SK-N-SH treated with all-trans-retinoic acid at 6 μM for 48 hours (cell line): ENCODE measurements at regions not wholly inside any gene's neighbourhood (a gene's known extent, or its start where the extent isn't known, plus 50 kb on each side); places are given as distances from the start of the nearest gene placed in this dataset.

ENCODE experiments used
- ATAC-seq: fragments of 200-7000 bp; cut with Tn5 transposase; 3 replicates; pipeline ENCODE4 v1.9.1; 2020; ENCODE audit warnings: mild to moderate bottlenecking, moderate library complexity
- ARNTL ChIP-seq: fragments of 450-650 bp; formaldehyde crosslinking; IDR thresholded peaks from 2 replicates; pipeline ENCODE4 v1.5.0; 2020; ENCODE audit warnings: low read depth, mild to moderate bottlenecking, moderate library complexity, borderline replicate concordance
- CSDC2 ChIP-seq: fragments of 250-450 bp; sonication (Bioruptor Pico); IDR thresholded peaks from 2 replicates; pipeline ENCODE4 v1.5.0; 2020; ENCODE audit warnings: mild to moderate bottlenecking, moderate library complexity
- ESRRG ChIP-seq: fragments of 250-450 bp; sonication (Bioruptor Pico); IDR thresholded peaks from 2 replicates; pipeline ENCODE4 v1.6.1; 2021; ENCODE audit warnings: mild to moderate bottlenecking
- GLIS3 ChIP-seq: fragments of 250-450 bp; sonication (Bioruptor Pico); IDR thresholded peaks from 2 replicates; pipeline ENCODE4 v1.5.0; 2020; ENCODE audit warnings: mild to moderate bottlenecking, moderate library complexity
- ISL1 ChIP-seq: fragments of 250-450 bp; sonication (Bioruptor Pico); IDR thresholded peaks from 2 replicates; pipeline ENCODE4 v2.1.2; 2022; ENCODE audit warnings: mild to moderate bottlenecking, moderate library complexity
- OSR1 ChIP-seq: fragments of 250-450 bp; sonication (Bioruptor Pico); IDR thresholded peaks from 2 replicates; pipeline ENCODE4 v1.8.0; 2022; ENCODE audit warnings: moderate library complexity, mild to moderate bottlenecking, inconsistent platforms
- PPARA ChIP-seq: fragments of 250-450 bp; sonication (Bioruptor Pico); IDR thresholded peaks from 2 replicates; pipeline ENCODE4 v1.5.0; 2020; ENCODE audit warnings: mild to moderate bottlenecking, borderline replicate concordance
- RARB ChIP-seq: fragments of 250-450 bp; sonication (Bioruptor Pico); IDR thresholded peaks from 2 replicates; pipeline ENCODE4 v1.8.0; 2021; ENCODE audit warnings: mild to moderate bottlenecking, moderate library complexity
- SNAI2 ChIP-seq: fragments of 250-450 bp; sonication (Bioruptor Pico); IDR thresholded peaks from 2 replicates; pipeline ENCODE4 v1.5.0; 2020; ENCODE audit warnings: mild to moderate bottlenecking, moderate library complexity
- TCF4 ChIP-seq: fragments of 250-450 bp; sonication (Bioruptor Pico); IDR thresholded peaks from 2 replicates; pipeline ENCODE4 v1.8.0; 2021; ENCODE audit warnings: mild to moderate bottlenecking, moderate library complexity, borderline replicate concordance
- TOX ChIP-seq: fragments of 250-450 bp; sonication (Bioruptor Pico); IDR thresholded peaks from 2 replicates; pipeline ENCODE4 v1.8.0; 2021; ENCODE audit warnings: mild to moderate bottlenecking, moderate library complexity, borderline replicate concordance
- ZC3H10 ChIP-seq: fragments of 250-450 bp; sonication (Bioruptor Pico); IDR thresholded peaks from 2 replicates; pipeline ENCODE4 v1.5.1; 2021; ENCODE audit warnings: mild to moderate bottlenecking, moderate library complexity
- ZFP3 ChIP-seq: fragments of 250-450 bp; sonication (Bioruptor Pico); IDR thresholded peaks from 2 replicates; pipeline ENCODE4 v1.5.0; 2020; ENCODE audit warnings: mild to moderate bottlenecking, moderate library complexity
- ZFP30 ChIP-seq: fragments of 450-650 bp; formaldehyde crosslinking; IDR thresholded peaks from 2 replicates; pipeline ENCODE4 v1.5.0; 2022; ENCODE audit warnings: mild to moderate bottlenecking, moderate library complexity
- ZNF565 ChIP-seq: fragments of 450-650 bp; formaldehyde crosslinking; conservative IDR thresholded peaks from 2 replicates; pipeline ENCODE4 v1.5.0; 2020; ENCODE audit warnings: low read depth, mild to moderate bottlenecking, moderate library complexity
- ZNF70 ChIP-seq: fragments of 450-650 bp; formaldehyde crosslinking; IDR thresholded peaks from 2 replicates; pipeline ENCODE4 v1.5.0; 2020; ENCODE audit warnings: mild to moderate bottlenecking, moderate library complexity
- TF ChIP-seq, protein P1 (sequence below): fragments of 250-450 bp; sonication (Bioruptor Pico); IDR thresholded peaks from 2 replicates; pipeline ENCODE4 v1.8.0; 2020; ENCODE audit warnings: mild to moderate bottlenecking, moderate library complexity, borderline replicate concordance
- TF ChIP-seq, protein P2 (sequence below): fragments of 250-450 bp; sonication (Bioruptor Pico); IDR thresholded peaks from 2 replicates; pipeline ENCODE4 v1.5.0; 2020; ENCODE audit warnings: mild to moderate bottlenecking, moderate library complexity
- TF ChIP-seq, protein P3 (sequence below): fragments of 250-450 bp; sonication (Bioruptor Pico); IDR thresholded peaks from 2 replicates; pipeline ENCODE4 v1.8.0; 2021; ENCODE audit warnings: low read depth, mild to moderate bottlenecking, moderate library complexity, borderline replicate concordance
- TF ChIP-seq, protein P4 (sequence below): fragments of 250-450 bp; sonication (Bioruptor Pico); IDR thresholded peaks from 2 replicates; pipeline ENCODE4 v1.5.1; 2021; ENCODE audit warnings: mild to moderate bottlenecking, moderate library complexity
- TF ChIP-seq, protein P5 (sequence below): fragments of 250-450 bp; sonication (Bioruptor Pico); IDR thresholded peaks from 2 replicates; pipeline ENCODE4 v1.5.1; 2020; ENCODE audit warnings: low read depth, mild to moderate bottlenecking, moderate library complexity

DNA sequence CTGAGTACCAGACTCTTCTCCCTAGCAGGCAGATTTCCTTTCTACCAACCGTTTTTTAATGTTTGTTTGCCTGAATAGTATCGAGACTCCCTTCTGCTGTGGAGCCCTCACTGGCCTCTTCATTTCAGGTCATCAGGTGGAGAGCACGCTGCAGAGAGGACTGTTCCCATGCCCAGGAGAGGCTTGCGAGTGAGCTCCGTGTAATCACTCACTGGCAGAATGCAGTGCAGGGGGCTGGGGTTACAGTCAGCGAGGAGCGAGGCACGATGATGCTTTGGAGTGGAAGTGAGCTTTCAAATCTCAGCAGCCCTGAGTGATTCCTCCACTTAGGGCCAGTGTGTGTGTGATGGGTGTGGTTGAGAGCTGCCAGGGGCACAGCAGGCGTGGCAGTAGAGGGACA is 385.2 kb downstream of the SHQ1 start:
- ATAC-seq = no peak
- no peak for TF ChIP-seq ZFP30 (CRISPR knock-in tag)
- no peak for TF ChIP-seq SNAI2 (CRISPR knock-in tag)
- no peak for TF ChIP-seq PPARA (CRISPR knock-in tag)
- TF ChIP-seq GLIS3 (CRISPR knock-in tag) = no peak
- TF ChIP-seq CSDC2 (CRISPR knock-in tag) = no peak
- no peak for TF ChIP-seq ARNTL
- no peak for TF ChIP-seq ZFP3
- TF ChIP-seq ZC3H10 = no peak
- no peak for TF ChIP-seq RARB (CRISPR knock-in tag)
- no peak for TF ChIP-seq ESRRG (CRISPR knock-in tag)
- TF ChIP-seq TCF4 = no peak
- TF ChIP-seq, protein P1, sequence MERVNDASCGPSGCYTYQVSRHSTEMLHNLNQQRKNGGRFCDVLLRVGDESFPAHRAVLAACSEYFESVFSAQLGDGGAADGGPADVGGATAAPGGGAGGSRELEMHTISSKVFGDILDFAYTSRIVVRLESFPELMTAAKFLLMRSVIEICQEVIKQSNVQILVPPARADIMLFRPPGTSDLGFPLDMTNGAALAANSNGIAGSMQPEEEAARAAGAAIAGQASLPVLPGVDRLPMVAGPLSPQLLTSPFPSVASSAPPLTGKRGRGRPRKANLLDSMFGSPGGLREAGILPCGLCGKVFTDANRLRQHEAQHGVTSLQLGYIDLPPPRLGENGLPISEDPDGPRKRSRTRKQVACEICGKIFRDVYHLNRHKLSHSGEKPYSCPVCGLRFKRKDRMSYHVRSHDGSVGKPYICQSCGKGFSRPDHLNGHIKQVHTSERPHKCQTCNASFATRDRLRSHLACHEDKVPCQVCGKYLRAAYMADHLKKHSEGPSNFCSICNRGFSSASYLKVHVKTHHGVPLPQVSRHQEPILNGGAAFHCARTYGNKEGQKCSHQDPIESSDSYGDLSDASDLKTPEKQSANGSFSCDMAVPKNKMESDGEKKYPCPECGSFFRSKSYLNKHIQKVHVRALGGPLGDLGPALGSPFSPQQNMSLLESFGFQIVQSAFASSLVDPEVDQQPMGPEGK (CRISPR knock-in tag) = no peak
- no peak for TF ChIP-seq TOX (CRISPR knock-in tag)
- TF ChIP-seq, protein P2, sequence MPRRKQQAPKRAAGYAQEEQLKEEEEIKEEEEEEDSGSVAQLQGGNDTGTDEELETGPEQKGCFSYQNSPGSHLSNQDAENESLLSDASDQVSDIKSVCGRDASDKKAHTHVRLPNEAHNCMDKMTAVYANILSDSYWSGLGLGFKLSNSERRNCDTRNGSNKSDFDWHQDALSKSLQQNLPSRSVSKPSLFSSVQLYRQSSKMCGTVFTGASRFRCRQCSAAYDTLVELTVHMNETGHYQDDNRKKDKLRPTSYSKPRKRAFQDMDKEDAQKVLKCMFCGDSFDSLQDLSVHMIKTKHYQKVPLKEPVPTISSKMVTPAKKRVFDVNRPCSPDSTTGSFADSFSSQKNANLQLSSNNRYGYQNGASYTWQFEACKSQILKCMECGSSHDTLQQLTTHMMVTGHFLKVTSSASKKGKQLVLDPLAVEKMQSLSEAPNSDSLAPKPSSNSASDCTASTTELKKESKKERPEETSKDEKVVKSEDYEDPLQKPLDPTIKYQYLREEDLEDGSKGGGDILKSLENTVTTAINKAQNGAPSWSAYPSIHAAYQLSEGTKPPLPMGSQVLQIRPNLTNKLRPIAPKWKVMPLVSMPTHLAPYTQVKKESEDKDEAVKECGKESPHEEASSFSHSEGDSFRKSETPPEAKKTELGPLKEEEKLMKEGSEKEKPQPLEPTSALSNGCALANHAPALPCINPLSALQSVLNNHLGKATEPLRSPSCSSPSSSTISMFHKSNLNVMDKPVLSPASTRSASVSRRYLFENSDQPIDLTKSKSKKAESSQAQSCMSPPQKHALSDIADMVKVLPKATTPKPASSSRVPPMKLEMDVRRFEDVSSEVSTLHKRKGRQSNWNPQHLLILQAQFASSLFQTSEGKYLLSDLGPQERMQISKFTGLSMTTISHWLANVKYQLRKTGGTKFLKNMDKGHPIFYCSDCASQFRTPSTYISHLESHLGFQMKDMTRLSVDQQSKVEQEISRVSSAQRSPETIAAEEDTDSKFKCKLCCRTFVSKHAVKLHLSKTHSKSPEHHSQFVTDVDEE (CRISPR knock-in tag) = no peak

DNA sequence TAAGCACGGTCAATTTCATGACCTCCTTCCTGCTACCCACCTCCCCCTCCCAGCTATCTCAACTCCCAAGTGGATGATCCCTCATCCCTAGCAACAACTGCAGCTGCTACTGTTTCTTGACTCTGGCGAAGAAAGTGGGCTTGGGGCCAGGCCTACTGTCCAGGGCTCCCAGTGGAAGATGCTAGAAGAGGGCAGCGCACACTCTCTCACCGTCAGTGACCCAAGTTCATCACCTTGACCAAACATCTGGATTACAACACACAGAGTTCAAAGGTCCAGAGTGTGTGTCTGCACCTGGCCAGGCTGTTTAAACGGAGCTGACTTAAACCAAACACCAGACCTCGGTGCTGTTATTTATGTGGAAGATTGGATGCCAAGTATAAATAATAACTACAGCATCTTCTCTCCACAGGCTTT is 385.6 kb downstream of the SHQ1 start:
- no peak for ATAC-seq
- TF ChIP-seq PPARA (CRISPR knock-in tag) (no peak), TOX (CRISPR knock-in tag) (no peak), CSDC2 (CRISPR knock-in tag) (no peak), ZFP3 (no peak), TCF4 (no peak), ZFP30 (CRISPR knock-in tag) (no peak), ISL1 (CRISPR knock-in tag) (no peak), SNAI2 (CRISPR knock-in tag) (no peak), ZNF70 (CRISPR knock-in tag) (no peak), ZNF565 (CRISPR knock-in tag) (no peak), OSR1 (CRISPR knock-in tag) (no peak), ZC3H10 (no peak), GLIS3 (CRISPR knock-in tag) (no peak), ARNTL (no peak), RARB (CRISPR knock-in tag) (no peak)
- TF ChIP-seq, protein P2 (CRISPR knock-in tag) = no peak
- TF ChIP-seq, protein P3, sequence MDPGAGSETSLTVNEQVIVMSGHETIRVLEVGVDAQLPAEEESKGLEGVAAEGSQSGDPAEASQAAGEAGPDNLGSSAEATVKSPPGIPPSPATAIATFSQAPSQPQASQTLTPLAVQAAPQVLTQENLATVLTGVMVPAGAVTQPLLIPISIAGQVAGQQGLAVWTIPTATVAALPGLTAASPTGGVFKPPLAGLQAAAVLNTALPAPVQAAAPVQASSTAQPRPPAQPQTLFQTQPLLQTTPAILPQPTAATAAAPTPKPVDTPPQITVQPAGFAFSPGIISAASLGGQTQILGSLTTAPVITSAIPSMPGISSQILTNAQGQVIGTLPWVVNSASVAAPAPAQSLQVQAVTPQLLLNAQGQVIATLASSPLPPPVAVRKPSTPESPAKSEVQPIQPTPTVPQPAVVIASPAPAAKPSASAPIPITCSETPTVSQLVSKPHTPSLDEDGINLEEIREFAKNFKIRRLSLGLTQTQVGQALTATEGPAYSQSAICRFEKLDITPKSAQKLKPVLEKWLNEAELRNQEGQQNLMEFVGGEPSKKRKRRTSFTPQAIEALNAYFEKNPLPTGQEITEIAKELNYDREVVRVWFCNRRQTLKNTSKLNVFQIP = no peak
- TF ChIP-seq, protein P4, sequence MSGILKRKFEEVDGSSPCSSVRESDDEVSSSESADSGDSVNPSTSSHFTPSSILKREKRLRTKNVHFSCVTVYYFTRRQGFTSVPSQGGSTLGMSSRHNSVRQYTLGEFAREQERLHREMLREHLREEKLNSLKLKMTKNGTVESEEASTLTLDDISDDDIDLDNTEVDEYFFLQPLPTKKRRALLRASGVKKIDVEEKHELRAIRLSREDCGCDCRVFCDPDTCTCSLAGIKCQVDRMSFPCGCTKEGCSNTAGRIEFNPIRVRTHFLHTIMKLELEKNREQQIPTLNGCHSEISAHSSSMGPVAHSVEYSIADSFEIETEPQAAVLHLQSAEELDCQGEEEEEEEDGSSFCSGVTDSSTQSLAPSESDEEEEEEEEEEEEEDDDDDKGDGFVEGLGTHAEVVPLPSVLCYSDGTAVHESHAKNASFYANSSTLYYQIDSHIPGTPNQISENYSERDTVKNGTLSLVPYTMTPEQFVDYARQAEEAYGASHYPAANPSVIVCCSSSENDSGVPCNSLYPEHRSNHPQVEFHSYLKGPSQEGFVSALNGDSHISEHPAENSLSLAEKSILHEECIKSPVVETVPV = no peak
- TF ChIP-seq, protein P5, sequence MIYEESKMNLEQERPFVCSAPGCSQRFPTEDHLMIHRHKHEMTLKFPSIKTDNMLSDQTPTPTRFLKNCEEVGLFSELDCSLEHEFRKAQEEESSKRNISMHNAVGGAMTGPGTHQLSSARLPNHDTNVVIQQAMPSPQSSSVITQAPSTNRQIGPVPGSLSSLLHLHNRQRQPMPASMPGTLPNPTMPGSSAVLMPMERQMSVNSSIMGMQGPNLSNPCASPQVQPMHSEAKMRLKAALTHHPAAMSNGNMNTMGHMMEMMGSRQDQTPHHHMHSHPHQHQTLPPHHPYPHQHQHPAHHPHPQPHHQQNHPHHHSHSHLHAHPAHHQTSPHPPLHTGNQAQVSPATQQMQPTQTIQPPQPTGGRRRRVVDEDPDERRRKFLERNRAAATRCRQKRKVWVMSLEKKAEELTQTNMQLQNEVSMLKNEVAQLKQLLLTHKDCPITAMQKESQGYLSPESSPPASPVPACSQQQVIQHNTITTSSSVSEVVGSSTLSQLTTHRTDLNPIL (CRISPR knock-in tag) = no peak
- TF ChIP-seq, protein P1 (CRISPR knock-in tag) = no peak
